ENCODE measurements at regions not wholly inside any gene's neighbourhood (a gene's known extent, or its start where the extent isn't known, plus 50 kb on each side); places are given as distances from the start of the nearest gene placed in this dataset.

DNA sequence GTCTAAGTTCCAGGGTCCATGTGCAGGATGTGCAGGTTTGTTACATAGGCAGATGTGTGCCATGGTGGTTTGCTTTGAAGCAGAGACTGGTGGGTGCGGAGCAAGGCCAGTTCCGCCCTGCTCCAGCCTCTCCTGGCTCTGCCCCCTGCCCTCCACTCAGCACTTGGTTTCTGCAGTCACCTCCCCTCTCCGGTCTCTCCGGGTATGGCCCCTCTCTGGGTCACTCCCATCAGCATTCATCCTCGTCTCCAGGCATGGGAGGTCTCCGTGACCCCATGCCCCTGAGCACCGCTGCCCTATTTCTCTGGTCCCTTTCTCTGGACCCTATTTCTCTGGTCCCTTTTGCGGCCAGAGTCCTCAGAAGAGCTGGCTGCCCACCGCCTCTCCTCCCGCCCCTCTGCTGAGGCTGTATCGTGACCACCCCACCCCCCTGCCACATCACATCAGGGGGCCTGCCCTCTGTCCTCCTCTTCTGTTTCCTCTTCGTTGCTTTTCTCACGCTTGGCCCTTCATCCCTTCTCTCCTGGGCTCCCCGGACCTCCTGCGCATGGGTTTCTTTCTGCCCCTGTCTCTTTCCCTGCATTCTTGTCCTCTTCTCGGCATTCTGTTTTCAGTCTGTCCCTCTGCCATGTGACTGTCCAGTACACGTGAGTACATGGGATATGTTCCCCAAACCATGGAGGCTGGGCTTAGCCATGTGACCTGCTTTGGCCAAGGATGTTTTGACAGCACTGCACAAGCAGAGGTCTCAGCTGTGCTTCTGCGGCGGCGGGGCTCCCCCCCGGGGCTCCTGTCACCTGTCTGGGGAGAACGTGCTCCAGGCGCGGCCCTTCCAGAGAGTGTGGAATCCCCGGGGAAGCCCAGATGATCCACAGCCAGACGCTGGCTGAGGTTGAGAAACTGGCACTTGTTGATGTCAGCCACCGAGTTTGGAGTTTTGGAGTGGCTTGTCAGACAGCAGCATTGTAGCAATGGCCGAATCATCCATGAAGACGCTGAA, 54.4 kb upstream of the C1orf174 start:
- no peak for DNase-seq

DNA sequence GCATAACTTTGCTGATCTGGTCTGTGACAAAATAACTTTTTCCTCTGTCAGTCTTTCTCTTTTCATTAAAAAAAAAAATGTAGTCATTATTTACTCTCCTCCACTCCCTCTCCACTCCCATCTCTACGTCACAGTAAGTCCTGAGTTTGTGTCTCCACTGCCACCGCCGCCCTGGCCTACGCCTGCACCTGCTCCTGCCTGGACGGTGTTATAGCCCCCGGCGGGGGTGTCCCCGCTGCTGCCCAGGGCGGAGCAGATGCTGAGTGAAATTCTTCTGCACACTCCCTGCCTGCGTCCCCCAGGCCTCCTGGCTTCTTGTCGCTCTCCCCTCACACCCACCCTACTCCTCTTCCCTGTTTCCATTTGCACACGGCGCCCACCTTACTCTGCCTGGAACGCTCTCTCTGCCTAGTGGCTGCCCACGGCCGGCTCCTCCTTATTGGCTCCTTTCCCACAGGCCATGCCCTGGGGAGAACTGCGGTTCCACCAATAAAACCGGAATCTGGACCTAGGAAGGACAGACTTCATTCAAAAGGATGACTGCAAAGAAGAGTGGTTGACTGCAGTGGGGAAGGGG, 55.2 kb upstream of the C1orf174 start:
- DNase-seq = no peak

DNA sequence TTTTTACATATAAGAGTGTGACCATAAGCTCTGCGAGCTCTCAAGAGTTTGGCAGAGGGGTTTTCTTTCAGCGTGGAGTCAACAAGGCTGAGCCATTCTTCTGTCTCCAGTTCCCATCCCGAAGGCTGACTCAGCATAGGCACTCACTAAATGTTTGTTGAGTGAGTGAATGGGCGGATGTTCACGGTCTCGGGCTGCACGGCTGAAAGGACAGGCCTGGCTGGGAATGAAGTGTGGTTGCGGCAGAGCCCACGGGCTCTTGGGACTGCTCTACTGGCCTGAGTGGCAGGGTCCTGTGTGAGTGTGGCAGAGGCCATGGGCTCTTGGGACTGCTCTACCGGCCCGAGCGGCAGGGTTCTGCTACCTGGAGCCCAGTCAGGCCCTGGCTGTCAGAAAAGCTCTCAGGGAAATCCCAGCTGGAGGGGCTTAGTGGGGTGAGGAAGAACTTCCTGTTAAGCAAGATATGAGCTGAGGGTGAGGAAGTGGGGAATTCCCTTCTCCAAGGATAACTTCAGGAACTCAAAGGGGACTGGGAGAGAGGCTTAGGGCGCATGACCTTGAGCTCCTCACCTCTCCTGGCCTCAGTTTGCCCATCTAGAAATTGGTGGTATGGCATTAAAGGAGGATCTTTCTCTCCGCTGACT, 56.6 kb upstream of the C1orf174 start:
- DNase-seq = no peak

DNA sequence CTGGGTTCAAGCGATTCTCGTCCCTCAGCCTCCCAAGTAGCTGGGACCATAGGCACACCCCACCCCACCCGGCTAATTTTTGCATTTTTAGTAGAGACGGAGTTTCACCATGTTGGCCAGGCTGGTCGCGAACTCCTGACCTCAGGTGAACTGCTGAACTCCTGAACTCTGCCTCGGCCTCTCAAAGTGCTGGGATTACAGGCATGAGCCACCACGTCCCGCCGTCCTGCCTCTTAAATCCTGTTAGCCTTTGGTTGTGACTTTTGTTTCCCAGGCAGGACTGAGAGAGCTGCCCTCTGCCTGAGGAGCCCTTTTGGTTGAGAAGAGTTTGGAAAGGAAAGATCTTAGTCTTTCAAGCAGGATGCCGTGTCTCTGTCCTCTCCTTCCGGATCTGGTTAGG, 59.3 kb upstream of the C1orf174 start:
- DNase-seq = no peak

DNA sequence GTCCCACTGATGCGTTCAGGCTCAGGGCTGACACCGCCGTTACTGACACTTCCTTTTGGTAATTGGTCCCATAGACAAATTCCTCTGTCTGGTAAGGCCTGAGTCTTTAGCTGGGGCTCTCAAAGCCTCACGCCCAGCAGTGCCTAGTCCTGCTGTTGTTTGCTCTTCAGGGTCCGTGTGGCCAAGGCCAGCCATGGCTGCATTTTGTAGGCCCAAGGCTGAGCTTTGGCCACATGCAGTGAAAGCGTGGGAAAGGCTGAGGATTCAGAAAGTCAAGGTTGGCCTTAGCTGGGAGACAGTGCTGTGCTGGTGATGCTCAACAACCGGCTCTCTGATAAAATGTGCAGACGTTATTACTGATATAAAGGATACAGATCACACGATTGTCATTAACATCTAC, 63.5 kb upstream of the C1orf174 start:
- DNase-seq = no peak

DNA sequence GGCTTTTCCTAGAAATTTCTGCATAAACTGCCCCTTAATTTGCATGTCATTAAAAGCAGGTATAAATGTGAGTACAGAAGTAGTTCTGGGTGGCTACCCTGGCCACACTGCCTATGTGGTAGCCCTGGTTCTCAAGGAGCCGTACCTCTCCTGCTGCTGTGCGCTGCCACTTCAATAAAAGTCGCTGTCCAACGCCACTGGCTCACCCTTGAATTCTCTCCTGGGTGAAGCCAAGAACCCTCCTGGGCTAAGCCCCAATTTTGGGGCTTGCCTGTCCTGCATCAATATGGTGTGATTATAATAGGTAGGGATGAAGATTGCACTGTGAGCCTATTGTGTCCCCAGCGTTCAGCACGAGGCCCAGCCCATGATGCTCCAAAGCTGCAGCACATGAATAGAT, 65.6 kb upstream of the C1orf174 start:
- no peak for DNase-seq

DNA sequence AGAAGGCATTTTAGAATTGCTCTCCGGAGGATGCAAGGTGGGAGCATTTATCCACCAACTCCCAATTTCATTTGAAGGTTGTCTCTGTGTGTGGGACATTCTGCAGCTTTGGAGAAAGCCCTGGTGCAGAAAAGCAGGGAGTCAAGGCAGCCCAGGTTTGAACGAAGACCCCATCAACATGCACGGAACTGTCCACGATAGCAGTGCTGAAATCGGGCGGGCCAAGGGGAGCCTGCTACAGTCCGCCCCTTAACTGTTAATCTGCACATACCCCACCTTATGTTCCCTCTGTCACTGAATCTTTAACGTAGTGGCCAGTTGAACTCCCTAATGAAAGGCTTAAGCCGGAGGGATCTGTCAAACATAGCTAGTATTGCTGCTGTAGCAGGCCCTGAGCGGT, 68.8 kb upstream of the C1orf174 start:
- no peak for DNase-seq

DNA sequence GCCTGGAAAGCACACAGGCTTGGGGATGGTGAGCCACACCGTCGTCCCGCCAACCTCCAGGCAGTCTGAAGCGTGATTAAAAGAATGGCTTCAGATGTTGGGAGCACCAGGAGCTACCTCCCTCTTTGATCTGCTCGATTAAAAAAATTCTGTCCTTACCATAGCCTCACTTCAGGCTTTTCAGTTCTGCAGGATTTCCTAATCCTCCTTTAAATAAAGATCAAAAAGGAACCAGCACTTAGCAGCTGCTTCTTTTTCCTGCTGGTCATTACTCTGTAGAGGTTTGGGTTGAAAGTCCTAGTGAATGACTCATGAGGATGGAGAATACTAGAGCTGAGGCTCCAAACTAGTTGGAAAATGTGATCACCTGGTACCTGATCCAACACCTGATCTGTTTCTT, 71.9 kb upstream of the C1orf174 start:
- DNase-seq = no peak

DNA sequence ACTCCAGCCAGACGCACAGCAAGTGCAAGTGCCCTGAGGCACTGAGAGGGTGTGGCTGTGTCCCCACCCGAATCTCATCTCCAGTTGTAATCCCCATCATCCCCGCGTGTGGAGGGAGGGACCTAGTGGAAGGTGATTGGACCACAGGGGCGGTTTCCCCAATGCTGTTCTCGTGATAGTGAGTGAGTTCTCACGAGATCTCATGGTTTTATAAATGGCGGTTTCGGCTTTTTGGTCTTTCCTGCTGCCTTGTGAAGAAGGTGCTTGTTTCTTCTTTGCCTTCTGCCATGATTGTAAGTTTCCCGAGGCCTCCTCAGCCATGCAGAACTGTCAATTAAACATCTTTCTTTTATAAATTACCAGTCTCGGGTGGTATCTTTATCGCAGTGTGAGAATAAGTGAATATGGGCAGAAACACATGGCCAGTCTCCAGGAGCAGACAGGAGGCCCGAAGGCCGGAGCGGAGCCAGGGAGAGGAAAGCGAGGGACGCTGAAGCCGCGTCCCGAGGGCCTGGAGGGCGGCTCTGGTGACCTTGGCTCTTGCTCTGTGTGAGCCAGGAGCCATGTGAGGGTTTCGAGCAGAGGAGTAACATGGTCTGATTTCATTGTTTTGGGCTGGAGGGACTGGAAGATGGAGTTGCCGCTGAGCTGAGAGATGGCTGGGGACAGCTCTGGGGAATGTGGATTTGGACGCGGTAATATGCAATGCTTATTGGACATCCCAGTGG, 76.0 kb upstream of the C1orf174 start:
- no peak for DNase-seq

DNA sequence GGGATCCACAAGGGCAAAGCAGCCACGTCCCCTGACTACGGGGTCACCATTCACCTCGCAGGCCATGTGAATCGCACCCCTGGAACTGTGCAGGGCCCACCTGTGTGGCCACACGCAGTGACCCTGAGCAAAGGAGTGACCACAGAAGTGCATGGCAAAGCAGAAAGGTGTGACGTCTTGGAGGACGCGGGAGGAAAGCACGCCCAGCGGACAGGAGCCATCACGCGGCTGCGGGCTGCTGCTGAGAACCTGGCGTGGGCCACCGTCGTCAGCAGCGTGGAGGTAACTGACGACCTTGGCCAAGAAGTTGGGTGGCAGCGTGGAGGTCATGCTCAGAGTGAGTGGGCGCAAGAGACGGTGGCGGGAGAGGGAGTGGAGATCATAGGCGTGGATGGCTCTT, 76.7 kb upstream of the C1orf174 start:
- DNase-seq = no peak

DNA sequence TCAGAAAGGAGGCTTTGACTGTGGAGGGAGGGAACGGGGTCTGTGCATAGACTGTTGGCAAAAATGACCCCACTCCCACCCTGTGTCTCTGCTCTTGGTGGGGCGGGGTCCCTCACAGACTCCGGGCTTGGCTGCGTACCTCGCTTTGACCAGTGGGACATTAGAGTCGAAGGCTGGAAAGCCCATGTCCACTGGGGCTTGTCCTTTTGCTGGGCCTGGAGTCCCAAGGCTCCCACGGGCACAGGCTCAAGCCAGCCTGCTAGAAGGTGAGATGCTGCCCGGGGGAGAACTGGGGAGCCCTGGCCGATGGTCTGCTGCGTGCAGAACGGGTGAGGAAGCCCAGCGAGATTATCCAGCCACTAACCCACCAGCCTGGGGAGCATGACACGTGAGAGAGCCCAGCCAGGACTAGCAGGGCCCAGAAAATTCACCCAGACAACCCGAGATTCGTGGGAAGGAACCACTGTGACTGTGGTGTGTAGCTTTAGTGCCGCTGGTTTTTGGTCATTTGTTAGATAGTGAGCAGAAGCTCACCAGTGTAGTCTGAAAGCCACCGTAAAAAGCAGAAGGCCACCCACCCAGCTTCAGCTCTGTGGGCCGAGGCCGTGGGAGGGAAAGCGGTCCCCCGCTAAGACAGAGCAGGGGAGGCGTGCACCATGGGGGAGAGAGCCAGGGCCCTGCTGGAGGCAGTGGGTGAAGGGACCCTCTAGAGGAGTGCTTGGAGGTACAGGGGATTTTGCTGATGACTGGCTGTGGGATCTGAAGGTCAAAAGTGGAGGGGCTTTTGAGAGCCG, 78.3 kb upstream of the C1orf174 start:
- DNase-seq = no peak

DNA sequence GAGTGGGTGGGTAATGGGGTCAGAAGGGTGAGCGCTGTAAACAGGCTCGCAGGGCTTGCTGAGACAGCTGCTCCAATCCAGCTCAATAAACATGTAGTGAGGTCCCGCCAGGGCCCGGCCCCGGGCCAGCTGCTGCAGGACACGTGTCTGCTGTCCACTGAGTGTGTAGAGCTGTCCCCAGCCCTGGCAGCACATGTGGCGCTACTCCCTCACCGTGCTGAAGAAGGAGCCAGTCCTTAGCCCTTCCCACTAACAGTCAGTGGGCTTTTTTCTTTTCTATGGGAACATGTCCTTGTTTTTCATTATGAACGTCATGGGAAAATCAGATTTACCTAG, 78.9 kb upstream of the C1orf174 start:
- DNase-seq = no peak

DNA sequence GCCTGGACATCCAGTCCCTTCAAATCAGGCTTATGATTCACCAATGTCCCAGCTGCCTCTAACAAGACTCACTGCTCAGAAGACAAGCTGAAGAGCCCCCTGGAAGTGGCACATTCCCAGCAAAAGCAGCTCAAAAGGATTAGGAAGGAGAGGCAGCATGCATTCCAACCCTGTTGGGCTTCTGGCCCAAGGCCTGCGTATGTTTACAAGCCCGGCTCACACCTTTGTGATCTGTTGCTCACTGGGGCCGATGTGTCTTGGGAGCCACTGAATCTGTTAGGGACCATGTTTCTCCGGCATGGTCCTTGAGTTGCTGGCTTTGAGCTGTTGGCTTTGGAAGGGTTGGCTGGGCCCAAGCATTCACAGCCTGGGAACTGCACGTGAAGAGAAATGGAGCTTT, 81.2 kb upstream of the C1orf174 start:
- no peak for DNase-seq

DNA sequence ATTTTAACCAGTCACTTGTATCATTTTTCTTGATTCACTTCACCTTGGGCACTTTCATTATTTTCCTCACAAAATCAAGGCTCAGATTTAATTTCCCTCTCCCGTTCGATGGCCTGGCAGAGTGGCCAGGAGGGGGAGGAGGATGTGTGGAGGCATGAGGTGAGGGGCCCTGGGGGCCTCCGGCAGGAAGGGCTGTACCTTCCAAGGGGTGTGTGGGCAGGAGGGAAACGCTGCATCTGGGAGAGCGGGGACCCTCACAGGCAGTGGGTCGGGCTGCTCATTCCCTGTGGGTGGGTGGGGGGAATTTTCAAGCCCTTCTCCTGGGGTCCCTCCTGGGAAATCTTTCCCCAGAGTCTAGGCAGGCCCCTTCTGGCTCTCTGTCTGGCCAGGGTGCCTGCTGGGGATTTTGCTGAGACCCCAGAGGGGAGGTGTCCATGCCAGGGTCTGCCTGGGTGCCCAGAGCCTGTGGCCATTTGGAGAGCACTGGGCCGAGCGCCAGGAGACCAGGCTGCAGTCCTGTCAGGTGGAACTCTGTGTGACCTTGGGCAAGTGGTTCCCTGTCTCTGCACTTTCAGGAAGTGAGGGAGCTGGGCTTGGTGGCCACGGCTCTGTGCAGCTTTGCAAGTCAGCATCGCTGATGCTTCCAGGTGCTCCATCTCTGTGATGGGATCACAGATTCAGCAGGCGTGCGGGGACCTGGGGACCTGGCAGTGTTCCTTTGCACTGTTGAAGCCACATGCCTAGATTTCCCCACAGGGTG, 81.9 kb upstream of the C1orf174 start:
- DNase-seq = no peak

DNA sequence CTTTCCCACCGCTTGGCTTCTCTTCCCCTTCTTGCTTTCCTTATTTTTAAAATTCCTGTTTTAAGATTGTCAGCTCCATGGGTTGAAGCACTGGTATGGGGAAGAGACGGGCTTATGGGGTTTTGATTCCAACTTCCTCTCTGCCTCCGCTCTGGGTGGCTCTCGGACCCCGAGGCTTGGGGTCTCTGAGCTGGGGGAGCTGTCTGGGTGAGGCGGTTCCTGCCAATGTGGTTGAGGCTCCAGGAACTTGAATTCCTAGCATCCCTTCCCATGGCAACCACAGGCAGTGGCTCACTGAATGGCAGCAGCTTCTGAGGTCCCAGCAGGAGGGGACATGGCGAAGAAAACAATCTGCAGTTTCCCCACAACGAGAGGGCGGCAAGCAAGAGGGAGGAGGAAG, 83.1 kb upstream of the C1orf174 start:
- no peak for DNase-seq

DNA sequence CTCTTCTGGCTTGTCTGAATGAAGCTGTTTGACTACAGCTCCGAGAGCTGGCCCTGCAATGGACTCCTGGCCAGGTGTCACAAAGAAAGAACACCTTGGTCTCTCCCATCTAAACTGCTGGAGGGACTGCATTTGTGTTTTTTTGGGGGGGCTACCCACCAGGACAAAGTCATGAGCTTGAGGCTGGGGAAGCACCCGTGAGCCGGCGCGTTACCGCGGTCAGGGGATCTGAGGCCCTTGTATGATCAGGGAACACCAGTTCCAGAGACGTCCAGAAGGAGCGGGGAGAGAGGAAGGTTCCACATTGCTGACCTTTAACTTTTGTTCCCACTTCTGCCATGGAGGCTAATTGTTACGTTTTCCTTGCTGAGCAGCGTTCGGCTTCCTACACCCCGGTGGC, 84.5 kb upstream of the C1orf174 start:
- no peak for DNase-seq

DNA sequence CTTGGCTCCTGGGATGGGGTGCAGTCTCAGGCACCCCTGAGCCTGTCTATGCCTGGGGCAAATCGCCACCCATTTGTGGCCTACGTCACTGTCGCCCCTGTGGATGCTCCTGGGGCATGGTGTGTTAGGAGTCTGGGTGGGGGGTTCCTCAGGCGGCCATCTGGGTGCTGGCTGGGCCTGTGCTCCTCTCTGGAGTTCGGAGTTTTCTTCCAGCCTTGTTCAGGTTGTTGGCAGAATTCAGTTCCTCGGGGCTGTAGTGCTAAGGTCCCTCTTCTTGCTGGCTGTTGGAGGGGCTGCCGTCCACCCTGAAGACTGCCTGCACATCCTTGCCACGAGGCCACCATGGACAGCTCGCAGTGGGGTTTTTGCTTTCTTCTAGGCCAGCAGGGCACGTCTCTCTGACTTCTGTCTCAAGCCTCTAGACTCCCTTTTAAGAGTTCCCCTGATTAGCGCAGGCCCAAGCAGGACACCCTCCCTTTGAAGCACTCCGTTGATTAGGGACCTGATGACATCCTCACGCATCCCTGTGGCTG, 86.7 kb upstream of the C1orf174 start:
- no peak for DNase-seq

DNA sequence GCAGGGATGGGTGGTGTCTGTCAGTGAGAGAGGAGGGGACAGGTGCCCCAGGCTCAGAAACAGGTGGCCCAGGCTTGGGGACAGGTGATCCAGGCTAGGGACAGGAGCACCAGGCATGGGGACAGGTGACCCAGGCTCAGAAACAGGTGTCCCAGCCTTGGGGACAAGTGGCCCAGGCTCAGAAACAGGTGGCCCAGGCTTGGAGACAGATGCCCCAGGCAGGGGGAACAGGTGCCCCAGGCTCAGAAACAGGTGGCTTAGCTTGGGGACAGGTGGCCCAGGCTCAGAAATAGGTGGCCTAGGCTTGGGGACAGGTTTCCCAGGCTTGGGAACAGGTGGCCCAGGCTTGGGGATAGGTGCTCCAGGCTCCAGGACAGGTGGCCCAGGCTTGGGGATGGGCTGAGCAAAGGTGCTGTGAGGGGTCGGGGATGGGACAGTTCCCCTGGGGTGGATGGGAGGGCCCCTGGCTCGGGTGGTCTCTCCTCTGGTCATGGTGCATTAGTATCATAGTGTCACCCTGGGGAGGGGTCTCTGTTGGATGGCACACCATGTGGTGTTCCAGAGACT, 87.7 kb upstream of the C1orf174 start:
- DNase-seq = no peak

DNA sequence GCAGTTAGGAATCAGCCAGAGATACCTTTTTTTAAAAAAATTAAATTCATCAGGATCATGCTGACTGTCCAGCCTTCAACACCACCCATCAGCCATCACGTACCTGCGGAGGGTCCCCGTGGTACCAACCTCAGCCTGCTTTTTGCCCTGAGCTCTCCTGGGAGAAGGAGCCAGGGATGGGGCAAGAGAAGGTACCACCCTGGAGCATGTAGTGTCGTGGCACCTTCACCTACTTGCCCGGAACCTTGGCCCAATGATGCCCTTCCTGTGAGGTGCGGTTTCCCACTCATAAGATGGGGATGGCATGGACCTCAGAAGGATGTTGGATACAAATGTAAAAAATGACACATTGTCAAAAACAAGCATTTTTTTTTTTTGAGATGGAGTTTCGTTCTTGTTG, 88.4 kb upstream of the C1orf174 start:
- DNase-seq = no peak

DNA sequence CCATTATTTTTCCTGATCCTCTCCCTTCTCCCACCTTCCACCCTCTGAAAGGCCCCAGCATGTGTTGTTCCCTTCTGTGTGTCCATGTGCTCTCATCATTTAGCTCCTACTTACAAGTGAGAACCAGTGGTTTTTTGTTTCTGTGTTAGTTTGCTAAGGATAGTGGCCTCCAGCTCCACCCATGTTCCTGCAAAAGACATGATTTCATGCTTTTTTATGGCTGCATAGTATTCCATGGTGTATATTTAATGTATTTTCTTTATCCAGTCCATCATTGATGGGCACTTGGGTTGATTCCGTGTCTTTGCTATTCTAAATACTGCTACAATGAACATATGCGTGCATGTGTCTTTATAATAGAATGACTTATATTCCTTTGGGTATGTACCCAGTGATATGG, 89.4 kb upstream of the C1orf174 start:
- DNase-seq = no peak

DNA sequence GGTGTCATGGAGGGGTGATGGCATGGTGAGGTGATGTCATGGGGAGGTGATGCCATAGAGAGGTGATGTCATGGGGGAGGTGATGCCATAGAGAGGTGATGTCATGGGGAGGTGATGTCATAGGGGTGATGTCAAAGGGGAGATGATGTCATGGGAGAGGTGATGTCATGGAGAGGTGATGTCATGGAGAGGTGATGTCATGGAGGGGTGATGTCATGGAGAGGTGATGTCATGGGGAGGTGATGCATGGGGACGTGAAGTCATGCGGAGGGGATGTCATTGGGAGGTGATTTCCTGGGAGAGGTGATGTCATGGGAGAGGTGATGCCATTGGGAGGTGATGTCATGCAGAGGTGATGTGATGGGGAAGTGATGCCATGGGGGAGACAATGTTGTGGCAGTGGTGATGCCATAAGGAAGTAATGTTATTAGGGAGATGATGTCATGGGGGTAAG, 92.1 kb upstream of the C1orf174 start:
- no peak for DNase-seq

Measured in NCI-H1105 treated with DMSO at 0.1 percent for 48 hours (cell line).